Fibroblast of lung (primary cell): ENCODE measurements at regions not wholly inside any gene's neighbourhood (a gene's known extent, or its start where the extent isn't known, plus 50 kb on each side); places are given as distances from the start of the nearest gene placed in this dataset.

Experiments
- EZH2 ChIP-seq: IDR thresholded peaks from 2 replicates; pipeline ENCODE4 v1.5.1; 2012; ENCODE audit warnings: low read length, control low read depth, mild to moderate bottlenecking; ENCODE audit errors: missing control alignments
- TF ChIP-seq, protein P1 (sequence below), 2 donors: IDR thresholded peaks in 1 of 2; conservative IDR thresholded peaks in 1 of 2; 1 replicate in 1 of 2; 2 replicates in 1 of 2; pipeline ENCODE4 v1.5.1; 2011 to 2012; ENCODE audit warnings: low read length in 2 of 2, control low read depth in 1 of 2, inconsistent platforms in 1 of 2, low read depth in 1 of 2, mild to moderate bottlenecking in 1 of 2

DNA sequence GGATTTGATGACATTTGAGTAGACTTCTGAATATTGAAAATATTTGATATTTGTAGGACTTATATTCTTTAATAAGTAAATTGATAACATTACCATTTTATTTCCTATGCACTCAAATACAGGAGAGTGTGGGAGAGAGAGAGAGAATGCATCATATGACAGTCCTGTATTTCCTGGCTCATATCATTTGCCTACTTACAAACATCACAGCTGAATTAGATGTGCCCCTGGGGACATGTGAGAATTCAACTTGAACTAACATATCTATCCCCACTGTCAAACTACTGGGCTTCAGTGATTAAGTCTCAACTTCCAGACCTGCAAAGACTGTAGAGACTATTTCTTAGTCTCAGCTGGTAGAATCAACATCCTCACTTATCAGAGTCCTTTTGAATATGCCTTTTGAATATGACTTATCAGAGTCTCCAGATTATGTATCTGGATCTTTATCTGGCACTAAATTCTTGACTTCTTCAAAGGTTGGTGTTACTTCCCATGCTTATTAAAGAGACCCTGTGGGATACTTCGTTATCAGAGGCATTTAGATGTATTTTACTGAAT, 75.5 kb downstream of the PABPC4L start:
- TF ChIP-seq, protein P1, sequence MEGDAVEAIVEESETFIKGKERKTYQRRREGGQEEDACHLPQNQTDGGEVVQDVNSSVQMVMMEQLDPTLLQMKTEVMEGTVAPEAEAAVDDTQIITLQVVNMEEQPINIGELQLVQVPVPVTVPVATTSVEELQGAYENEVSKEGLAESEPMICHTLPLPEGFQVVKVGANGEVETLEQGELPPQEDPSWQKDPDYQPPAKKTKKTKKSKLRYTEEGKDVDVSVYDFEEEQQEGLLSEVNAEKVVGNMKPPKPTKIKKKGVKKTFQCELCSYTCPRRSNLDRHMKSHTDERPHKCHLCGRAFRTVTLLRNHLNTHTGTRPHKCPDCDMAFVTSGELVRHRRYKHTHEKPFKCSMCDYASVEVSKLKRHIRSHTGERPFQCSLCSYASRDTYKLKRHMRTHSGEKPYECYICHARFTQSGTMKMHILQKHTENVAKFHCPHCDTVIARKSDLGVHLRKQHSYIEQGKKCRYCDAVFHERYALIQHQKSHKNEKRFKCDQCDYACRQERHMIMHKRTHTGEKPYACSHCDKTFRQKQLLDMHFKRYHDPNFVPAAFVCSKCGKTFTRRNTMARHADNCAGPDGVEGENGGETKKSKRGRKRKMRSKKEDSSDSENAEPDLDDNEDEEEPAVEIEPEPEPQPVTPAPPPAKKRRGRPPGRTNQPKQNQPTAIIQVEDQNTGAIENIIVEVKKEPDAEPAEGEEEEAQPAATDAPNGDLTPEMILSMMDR (conservative IDR thresholded peaks at IDR 0.05 in 1 of 2, IDR thresholded peaks at IDR 0.05 in 1 of 2; ENCODE audit: low read depth in 1 of 2, low read length in 2 of 2) = no peak
- TF ChIP-seq EZH2 = no peak
